ENCODE measurements at regions not wholly inside any gene's neighbourhood (a gene's known extent, or its start where the extent isn't known, plus 50 kb on each side); places are given as distances from the start of the nearest gene placed in this dataset.

- no TSS peak for BruUV-seq (replicated peaks)
- in situ Hi-C loops (cut with MboI) = no loop called here
- FAIRE-seq (no peak), ATAC-seq (no peak), DNase-seq (ENCODE audit: extremely low read depth in 1 of 4, low spot score in 3 of 4) (no peak)
- Histone ChIP-seq H3K9me3 (replicated peaks; ENCODE audit: control insufficient read depth, insufficient read depth, low read depth, low read length) (no peaks in the 10 kb centered on the region), H3K4me3 (no peak overlapping the region), H3K36me3 (ENCODE audit: control insufficient read depth, insufficient read depth, low read length) (no peaks in the 10 kb centered on the region), H4K20me1 (replicated peaks; ENCODE audit: control insufficient read depth, insufficient read depth, low read length) (no peaks in the 10 kb centered on the region), H3K9me1 (ENCODE audit: control insufficient read depth, insufficient read depth, low read length) (no peaks in the 10 kb centered on the region), H3K9ac (ENCODE audit: insufficient read depth in 1 of 2, low read depth in 2 of 2, low read length in 2 of 2) (no peak overlapping the region), H3K27ac (ENCODE audit: extremely low read depth, low read depth, low read length) (no peak overlapping the region), H3K4me1 (replicated peaks in 1 of 2; ENCODE audit: control insufficient read depth in 2 of 2, insufficient read depth in 2 of 2, low read length in 2 of 2) (no peaks in the 10 kb centered on the region), H3K27me3 (ENCODE audit: control insufficient read depth in 2 of 2, insufficient read depth in 2 of 2, low read length in 2 of 2) (no peaks in the 10 kb centered on the region), H3K4me2 (ENCODE audit: insufficient read depth, low read length) (no peak overlapping the region), H3K79me2 (ENCODE audit: control insufficient read depth, insufficient read depth, low read length) (no peaks in the 10 kb centered on the region), H2AFZ (ENCODE audit: low read depth, low read length) (no peak overlapping the region)
- ChIA-PET CTCF (ENCODE audit: low intra/inter-chr PET ratio) (no interaction called here), POLR2A (no interaction called here)
- intact Hi-C loops (cut with micrococcal nuclease) = no loop called here
- TF ChIP-seq DACH1 (IDR thresholded peaks at IDR 0.05; ENCODE audit: partially characterized antibody) (no peak), ATF2 (CRISPR knock-in tag; IDR thresholded peaks at IDR 0.05) (no peak), GTF2A2 (tag; IDR thresholded peaks at IDR 0.05) (no peak), RFX1 (IDR thresholded peaks at IDR 0.05) (no peak), RBM39 (optimal IDR thresholded peaks at IDR 0.05; ENCODE audit: low read depth, low read length) (no peak), BRD9 (IDR thresholded peaks at IDR 0.05; ENCODE audit: low read depth, partially characterized antibody) (no peak), HDAC3 (IDR thresholded peaks at IDR 0.05; ENCODE audit: borderline replicate concordance, partially characterized antibody) (no peak), NRF1 (conservative IDR thresholded peaks at IDR 0.05 in 1 of 2, IDR thresholded peaks at IDR 0.05 in 1 of 2) (no peak), FOXM1 (IDR thresholded peaks at IDR 0.05; ENCODE audit: low read depth) (no peak), FOXM1 (CRISPR knock-in tag; IDR thresholded peaks at IDR 0.05; ENCODE audit: low read depth) (no peak), HMG20A (CRISPR knock-in tag; conservative IDR thresholded peaks at IDR 0.05) (no peak), SPI1 (IDR thresholded peaks at IDR 0.05; ENCODE audit: borderline replicate concordance, low read depth, low read length) (no peak), SP1 (CRISPR knock-in tag; IDR thresholded peaks at IDR 0.05) (no peak), ZNF3 (CRISPR knock-in tag; IDR thresholded peaks at IDR 0.05) (no peak), ETV5 (CRISPR knock-in tag; IDR thresholded peaks at IDR 0.05; ENCODE audit: low read depth) (no peak), XRCC4 (IDR thresholded peaks at IDR 0.05; ENCODE audit: extremely low read depth, insufficient read depth, insufficient read length) (no peak), ZNF316 (IDR thresholded peaks at IDR 0.05) (no peak), RAD21 (CRISPR knock-in tag; conservative IDR thresholded peaks at IDR 0.05 in 1 of 2, IDR thresholded peaks at IDR 0.05 in 1 of 2) (no peak), DDX20 (tag; IDR thresholded peaks at IDR 0.05; ENCODE audit: low read depth) (no peak)
- TF ChIP-seq, protein P1, sequence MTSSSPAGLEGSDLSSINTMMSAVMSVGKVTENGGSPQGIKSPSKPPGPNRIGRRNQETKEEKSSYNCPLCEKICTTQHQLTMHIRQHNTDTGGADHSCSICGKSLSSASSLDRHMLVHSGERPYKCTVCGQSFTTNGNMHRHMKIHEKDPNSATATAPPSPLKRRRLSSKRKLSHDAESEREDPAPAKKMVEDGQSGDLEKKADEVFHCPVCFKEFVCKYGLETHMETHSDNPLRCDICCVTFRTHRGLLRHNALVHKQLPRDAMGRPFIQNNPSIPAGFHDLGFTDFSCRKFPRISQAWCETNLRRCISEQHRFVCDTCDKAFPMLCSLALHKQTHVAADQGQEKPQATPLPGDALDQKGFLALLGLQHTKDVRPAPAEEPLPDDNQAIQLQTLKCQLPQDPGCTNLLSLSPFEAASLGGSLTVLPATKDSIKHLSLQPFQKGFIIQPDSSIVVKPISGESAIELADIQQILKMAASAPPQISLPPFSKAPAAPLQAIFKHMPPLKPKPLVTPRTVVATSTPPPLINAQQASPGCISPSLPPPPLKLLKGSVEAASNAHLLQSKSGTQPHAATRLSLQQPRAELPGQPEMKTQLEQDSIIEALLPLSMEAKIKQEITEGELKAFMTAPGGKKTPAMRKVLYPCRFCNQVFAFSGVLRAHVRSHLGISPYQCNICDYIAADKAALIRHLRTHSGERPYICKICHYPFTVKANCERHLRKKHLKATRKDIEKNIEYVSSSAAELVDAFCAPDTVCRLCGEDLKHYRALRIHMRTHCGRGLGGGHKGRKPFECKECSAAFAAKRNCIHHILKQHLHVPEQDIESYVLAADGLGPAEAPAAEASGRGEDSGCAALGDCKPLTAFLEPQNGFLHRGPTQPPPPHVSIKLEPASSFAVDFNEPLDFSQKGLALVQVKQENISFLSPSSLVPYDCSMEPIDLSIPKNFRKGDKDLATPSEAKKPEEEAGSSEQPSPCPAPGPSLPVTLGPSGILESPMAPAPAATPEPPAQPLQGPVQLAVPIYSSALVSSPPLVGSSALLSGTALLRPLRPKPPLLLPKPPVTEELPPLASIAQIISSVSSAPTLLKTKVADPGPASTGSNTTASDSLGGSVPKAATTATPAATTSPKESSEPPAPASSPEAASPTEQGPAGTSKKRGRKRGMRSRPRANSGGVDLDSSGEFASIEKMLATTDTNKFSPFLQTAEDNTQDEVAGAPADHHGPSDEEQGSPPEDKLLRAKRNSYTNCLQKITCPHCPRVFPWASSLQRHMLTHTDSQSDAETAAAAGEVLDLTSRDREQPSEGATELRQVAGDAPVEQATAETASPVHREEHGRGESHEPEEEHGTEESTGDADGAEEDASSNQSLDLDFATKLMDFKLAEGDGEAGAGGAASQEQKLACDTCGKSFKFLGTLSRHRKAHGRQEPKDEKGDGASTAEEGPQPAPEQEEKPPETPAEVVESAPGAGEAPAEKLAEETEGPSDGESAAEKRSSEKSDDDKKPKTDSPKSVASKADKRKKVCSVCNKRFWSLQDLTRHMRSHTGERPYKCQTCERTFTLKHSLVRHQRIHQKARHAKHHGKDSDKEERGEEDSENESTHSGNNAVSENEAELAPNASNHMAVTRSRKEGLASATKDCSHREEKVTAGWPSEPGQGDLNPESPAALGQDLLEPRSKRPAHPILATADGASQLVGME (CRISPR knock-in tag; IDR thresholded peaks at IDR 0.05) = no peak
Measured at GRCh38 chr3:94522488-94522887, 459.6 kb downstream of the NSUN3 start.

Measured in K562 (cell line).